Ecto neural progenitor cell (in vitro differentiated cells): ENCODE measurements at regions not wholly inside any gene's neighbourhood (a gene's known extent, or its start where the extent isn't known, plus 50 kb on each side); places are given as distances from the start of the nearest gene placed in this dataset.
"Not testable (repeated sequence)": the region's sequence is repeated elsewhere in the genome, so short reads cannot be mapped to it uniquely, and the experiment has no call there.

ENCODE experiments used
- DNase-seq: peaks from one replicate; pipeline ENCODE4 v3.0.0-alpha.2; 2018; ENCODE audit warnings: low spot score

- DNase-seq, result no peak
Observed at GRCh38 chr11:45407226-45407625, 121.1 kb upstream of the SYT13 start.

- no peak for DNase-seq
Observed at GRCh38 chr11:45405916-45406670, 120.0 kb upstream of the SYT13 start.

DNA sequence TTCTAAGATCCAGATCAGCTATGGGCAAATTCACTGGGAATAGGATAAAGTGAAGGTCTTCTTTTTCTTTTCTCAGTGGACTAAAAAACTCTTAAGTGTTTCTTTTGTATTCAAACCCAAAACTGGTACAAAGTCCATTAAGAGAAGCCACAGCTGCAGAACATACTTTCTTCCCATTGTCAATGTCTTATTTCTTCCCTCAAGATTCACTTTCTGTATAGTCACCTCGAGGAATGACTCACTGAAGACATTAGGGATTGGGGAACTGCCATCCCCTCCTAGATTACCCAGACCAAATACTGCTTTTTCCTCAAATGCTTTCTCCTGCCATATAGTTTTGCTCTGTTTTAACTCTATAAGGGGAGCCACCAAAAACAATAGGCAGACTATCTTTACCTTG lies 117.4 kb upstream of the SYT13 start:
- DNase-seq, result not testable (repeated sequence)

- no peak for DNase-seq
Observed at GRCh38 chr11:45402049-45402630, 116.0 kb upstream of the SYT13 start.

GRCh38 chr11:45400591-45400990 lies 114.5 kb upstream of the SYT13 start:
- DNase-seq, result no peak

GRCh38 chr11:45399166-45399565 lies 113.0 kb upstream of the SYT13 start:
- DNase-seq, result no peak

DNA sequence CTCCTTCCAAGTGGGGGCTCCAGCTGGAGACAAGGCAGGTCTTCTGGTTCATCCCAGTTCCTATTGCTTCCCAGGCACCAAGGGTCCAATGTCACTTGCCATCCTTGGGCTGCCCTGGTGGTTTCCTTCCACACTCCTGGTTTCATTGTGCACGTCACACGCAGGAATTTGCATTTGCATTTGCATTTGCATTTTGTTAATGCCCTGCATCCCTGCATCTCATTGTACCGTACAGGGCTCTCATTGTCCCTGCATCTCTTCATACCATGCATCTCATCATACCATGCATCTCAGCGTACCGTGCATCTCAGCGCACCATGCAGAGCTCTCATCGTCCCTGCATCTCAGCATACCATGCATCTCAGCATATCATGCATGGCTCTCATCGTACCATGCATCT lies 112.2 kb upstream of the SYT13 start:
- DNase-seq, result no peak

GRCh38 chr11:45396394-45396793 lies 110.3 kb upstream of the SYT13 start:
- DNase-seq, result no peak

DNA sequence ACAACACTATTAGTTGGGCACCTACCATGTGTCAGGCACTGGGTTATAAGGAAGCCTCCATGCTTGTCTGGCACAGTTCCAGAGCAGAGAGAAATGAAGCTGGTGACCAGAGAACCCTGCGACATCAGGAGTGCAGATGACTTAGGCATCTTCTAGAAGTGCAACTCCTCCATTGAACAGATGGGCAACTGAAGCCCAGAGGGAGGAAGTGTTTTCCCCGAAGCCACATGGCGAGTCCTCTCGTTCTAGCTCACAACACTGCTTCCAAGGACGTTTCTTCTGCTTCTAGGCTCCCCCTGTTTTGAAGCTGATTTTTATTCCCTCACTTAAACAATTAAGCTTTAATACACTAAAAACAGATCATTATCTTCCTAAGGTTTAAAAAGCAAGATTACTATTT lies 109.8 kb upstream of the SYT13 start:
- DNase-seq, result no peak

GRCh38 chr11:45395421-45395820 lies 109.3 kb upstream of the SYT13 start:
- DNase-seq, result no peak

- no peak for DNase-seq
Observed at GRCh38 chr11:45394294-45395085, 108.3 kb upstream of the SYT13 start.

- no peak for DNase-seq
Observed at GRCh38 chr11:45393826-45394225, 107.7 kb upstream of the SYT13 start.

DNA sequence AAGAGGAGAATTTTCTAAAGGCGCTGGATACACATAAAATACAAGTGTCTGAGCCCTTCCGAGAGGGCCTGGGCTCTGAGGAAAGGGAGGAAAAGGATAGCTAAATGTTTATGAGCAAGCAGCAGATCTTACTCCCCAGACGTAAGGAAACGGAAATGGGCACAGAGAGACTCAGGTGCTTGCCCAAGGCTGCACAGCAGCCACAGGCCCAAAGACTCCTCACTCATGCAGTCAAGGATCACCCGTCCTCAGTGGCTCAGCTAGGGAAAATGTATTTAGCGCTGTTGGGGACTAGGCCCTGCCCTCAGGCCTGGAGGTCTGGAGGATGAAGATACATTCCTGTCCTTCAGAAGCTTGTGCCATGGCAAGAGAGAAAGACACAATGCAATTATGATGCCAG lies 107.2 kb upstream of the SYT13 start:
- no peak for DNase-seq

GRCh38 chr11:45392591-45393091 lies 106.5 kb upstream of the SYT13 start:
- DNase-seq, result no peak

DNA sequence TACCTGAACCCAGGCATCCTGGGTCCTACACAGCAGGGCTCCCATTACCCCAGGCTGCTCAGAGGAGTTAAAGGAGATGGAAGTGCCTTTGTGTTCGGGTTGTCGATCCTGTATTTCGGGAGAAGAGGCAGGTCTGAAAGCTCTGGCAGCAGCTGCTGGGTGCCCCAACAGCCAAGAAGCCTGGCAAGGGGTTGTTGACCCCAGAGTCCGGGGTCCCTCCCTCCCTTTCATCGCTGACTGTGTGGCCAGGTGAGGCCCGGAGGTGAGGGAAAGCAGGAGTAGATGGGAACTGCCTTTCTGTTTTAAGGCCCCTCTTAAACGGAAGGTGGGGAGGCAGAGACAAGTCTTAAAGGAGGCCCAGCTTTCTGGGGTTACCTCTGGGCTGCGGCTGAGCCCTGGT lies 106.0 kb upstream of the SYT13 start:
- no peak for DNase-seq

DNA sequence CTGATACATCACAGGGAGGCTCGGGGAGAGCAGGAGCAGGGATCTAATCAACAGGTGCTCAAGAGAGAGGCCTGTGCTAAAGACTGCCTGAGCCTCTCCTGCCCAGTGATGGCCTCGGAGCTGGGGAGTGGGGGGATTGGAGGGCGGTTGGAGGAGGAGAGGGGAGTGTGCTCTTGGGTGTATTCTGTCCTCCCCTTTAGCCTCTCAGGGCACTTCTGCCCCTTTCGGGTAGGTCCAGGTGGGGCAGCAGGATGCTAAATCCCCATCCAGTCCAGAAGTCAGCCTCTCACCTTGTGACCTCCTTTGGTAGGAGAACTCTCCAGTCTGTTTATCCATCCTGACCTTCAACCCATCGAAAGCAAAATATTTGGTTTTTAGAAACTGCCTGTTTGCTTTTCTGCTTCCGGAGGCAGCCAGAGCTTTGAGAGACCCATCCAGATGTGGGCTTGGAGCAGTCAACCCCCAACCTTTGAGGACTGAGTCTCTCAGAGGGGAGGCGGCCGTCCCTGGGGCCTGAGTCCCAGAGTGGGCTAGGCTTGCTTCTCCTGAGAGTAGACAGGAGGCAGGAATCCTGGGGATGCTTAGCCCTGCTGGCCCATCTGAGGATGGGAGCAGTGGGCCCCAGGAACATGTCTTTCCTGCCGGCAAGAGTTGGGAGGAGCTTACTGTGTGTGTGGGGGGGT lies 105.2 kb upstream of the SYT13 start:
- no peak for DNase-seq

- DNase-seq, result no peak
Observed at GRCh38 chr11:45390407-45390806, 104.3 kb upstream of the SYT13 start.

DNA sequence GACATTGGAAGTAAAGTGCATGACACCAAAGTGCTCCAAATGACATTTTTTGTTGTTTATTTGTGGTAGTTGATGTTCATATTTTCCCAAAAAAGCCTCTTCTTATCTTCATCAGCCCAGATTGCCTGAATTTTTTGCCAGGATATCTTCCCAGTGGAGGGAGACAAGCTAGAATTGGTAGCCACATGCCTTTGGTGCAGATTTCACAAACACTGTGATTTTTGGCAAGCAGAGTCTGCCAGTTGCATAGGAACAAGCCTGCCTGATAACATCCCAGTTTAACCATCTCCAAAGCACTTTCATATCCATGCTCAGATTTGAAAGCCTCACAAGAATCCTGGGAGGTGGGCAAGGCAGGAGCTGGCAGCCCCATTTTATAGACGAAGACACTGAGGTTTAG lies 102.3 kb upstream of the SYT13 start:
- DNase-seq, result no peak

- not testable (repeated sequence) for DNase-seq
Observed at GRCh38 chr11:45387885-45388284, 101.7 kb upstream of the SYT13 start.

- no peak for DNase-seq
Observed at GRCh38 chr11:45386972-45387371, 100.8 kb upstream of the SYT13 start.

DNA sequence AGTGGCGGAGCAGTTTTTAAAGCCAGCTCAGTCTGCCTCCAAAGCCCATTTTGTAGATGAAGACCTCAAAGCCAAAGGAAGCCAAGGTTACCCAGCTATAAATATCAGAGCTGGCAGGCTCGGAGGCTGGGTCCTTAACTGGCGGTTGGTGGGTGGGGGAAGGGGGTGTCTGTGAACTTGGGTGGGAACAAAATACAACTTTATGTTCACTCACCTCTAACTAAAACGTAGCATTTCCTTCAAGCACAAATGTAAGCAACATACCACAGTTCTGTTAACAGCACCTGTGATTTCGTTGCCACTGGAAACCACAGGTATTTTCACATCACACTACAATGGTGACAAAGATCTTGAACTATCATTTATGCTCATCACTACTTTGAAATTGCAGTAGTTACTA lies 99.7 kb upstream of the SYT13 start:
- no peak for DNase-seq

- DNase-seq, result no peak
Observed at GRCh38 chr11:45385423-45385822, 99.3 kb upstream of the SYT13 start.
